ENCODE measurements at regions not wholly inside any gene's neighbourhood (a gene's known extent, or its start where the extent isn't known, plus 50 kb on each side); places are given as distances from the start of the nearest gene placed in this dataset.
"Not testable (repeated sequence)": the region's sequence is repeated elsewhere in the genome, so short reads cannot be mapped to it uniquely, and the experiment has no call there.

DNA sequence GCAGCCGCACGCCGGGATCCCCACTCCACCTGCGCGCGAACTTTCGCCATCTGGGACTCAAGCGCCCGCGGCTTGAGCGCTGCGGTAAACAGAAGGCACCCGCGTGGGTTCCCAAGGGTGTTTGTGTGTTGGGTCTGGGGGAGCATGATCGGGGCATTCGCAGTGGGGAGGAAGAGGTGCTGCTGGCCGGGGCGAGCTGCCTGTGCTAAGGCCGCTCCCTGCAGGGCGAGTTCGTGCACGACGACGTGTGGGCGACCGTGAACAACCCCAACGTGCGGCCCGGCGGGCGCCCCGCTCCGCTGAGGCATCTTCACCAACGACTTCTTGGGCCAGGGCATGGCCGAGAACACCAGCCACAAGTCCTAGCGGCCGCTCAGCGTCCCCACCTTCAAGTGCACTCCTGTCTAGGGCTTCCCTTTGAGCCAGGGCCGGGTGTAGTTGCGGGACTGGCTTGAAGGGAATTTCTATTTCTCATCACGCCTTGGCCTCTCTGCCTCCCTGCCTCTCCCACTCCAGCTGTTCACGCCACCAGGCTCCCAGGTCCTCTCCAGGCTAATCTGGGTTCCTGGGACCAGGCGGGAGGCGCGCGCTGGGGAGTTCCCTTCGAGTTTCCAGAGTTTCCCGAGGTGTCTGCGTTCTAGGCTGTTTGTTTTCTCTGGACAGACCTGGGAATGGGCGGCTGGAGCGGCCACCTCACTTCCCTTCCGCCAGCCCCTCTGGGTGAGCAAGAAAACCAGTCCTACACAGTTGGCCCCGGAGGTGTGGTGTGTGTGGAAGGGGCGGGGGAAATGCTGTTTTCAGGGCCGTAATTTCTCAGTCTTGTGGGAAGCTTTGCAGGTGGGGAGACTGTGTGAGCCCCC lies 417.8 kb upstream of the TMTC1 start:
- no peak for DNase-seq

DNA sequence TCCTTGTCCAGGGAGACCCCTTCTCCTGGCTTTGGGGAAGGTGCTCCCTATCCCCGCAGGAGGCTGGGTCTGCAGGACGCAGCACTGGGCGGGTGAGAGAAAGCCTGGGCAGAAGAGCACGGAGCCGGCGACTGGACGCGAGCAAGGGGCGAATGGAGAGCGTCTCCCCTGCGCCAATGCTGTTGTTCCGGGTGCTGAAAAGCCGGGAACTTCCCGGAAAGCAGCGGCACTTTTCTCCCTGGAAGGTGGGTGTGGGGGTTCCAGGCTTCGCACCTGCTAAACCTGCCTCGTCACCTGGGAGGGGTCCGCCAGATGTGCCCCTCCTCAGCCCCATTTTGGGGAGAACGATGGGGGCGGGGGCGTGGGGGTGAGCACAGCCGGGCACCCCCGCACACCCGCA lies 417.1 kb upstream of the TMTC1 start:
- DNase-seq: no peak

DNA sequence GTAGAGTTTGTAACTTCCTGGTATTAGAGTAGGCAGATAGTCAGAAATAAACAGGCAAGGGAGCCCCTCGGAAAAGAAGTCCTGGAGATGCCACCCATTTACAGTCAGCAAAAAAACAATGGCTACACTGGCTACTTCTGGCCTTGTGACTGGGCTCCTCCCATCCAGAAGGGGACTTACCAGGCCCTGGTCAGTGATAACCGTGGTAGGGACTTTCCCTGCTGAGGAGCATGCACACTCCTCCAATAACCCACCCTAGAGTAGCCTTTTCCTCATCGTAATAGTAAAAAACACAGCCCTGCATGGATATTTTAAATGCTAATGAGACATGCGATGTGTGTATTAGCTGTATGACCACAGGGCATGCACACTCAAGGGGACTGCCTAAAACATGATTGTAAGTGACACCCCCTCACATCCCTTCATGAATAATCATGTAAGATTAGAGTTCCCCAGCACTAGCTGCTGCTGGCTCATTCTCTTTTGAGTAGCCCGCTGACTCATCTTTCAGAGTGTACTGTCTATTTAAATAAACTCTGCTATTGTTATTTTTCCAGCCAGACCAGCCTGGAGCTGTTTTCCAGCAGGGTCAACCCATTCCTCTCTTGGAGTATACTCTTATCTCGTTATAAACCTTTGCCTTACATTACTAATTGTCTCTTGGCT lies 413.8 kb upstream of the TMTC1 start:
- no peak for DNase-seq

DNA sequence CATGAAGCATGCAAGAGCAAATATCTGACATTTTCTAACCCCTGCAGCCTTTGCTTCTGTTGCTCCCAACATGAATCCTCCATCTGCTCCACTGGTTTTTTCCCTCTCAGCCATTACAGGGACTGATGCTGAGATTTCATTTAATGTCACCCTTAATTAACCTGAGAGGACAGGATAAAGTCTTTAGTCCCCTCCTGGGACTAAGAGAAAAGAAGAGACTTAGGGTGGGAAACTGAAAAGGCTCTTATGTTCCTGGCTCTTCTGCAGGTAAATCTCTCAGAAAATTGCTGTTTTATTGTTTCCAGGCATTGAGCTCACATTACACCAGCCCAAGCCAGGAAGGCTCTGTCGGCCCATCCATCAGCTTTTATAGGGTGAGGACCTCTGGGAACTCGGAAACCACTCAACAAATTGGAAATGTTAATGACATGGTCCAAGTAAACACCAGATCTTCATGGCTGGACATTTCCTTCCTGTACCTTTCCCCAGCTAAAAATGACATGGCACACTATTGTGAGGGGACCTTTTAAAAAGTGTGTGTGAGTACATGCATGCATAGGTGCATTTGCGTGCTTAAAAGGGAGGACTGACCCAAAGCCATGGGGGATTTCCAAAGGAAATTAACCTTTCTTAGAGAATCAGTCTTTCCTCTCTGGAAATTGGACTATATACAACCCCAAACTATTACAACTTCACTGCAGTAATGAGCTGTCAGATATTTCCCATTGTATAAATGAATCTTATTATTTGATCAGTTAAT lies 408.1 kb upstream of the TMTC1 start:
- DNase-seq: no peak

DNA sequence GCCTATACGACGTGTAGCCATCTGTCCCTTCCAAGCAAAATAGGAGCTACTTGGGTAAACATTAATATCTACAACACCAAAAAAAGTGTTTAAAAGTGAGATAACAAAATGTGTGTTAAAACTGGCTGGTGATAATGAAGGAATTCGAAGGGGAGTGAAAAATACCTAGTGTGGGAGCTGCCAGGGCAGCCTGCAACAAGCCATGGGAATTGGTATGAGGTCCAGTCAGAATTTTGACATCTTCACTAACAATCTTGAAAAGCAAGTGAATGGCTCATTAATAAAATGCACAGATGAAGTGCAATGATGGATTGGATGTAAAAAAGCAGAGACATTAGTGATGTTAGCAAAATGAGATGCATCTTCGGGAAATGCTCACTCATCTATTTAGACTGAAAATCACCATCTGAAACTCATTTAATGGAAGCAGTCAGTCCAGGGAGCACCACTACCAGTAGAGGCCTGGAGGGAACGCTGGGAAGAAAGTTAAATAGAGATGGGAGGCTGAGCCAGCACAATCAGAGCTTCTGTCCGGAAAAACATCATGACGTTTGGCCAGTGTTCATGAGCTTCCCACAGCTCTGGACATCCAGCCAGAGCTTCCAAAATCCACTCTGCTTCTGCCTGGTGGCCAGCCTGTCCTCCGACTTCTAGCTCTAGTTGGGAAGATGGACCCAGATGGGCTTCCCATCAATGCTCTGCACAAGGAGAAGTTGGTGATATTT lies 405.0 kb upstream of the TMTC1 start:
- DNase-seq: no peak

DNA sequence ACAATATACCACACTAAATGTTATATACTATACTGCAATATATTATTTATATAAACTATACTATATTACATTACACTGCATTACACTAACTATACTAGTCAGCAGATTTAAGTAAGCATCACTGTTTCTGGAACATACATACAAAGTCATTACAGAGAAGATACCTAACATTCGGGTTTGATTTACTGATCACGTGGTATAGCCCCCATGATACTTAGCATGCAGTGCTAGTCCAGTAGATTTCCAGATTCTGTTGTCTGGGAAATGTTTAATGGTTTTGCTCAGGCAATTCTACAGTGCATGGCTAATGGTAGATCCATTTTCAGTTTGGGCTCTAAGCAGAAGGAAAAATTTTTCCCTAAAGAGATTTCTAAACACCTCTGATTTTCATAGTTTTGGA lies 403.7 kb upstream of the TMTC1 start:
- DNase-seq: no peak

DNA sequence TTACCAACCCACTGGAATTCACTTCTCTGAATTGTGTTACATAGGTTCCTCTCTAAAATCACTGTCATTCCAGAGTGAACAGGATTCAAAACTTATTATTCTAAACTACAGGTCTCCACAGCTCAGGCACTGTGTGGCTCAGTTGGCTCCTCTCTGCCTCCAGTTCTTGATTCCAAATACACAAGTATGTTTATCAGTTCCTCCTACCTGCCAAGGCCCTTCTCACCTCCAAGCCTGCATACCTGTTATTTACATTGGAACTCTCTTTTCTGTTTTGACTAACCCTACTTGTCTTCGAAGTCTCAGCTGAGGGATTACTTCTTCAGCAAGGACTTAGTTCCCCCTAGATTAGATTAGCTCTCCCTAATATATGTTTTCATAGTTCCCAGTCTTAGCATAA lies 397.6 kb upstream of the TMTC1 start:
- no peak for DNase-seq

DNA sequence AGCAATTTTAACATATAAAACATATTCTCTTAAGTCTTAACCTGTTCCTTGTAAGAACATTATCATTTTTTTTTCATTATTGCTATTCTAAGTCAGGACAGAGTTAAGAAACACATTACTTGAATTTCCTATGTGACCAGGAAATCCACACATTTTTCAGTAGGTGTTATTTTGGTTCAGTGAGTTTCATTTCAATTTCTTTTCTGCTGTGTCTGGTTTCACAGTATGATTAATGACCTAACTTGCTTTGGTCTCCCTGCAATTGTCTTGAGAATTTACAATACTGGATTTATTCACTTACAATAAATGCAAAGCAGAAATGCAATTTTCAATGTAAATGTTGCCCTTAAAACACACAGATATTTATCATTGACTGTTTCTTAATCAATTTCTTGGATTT lies 396.9 kb upstream of the TMTC1 start:
- DNase-seq: no peak

DNA sequence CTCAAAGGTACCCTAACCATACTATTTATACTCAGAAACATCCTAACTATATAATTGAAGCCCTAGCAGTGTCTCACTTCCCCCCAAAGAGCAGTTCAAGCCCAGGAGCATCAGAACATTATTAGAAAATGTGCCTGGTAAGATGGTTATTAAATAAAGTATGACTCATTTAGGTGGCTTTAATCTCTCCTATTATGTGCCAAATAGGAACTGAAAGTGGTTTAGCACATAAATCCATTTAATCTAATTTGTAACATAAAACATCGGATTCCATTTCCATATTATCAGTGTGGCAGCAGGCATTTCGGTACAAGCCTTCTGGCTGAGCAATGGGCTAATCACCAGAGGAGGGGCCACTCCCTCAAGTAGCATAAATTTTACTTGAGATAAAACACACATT lies 395.2 kb upstream of the TMTC1 start:
- DNase-seq: no peak

DNA sequence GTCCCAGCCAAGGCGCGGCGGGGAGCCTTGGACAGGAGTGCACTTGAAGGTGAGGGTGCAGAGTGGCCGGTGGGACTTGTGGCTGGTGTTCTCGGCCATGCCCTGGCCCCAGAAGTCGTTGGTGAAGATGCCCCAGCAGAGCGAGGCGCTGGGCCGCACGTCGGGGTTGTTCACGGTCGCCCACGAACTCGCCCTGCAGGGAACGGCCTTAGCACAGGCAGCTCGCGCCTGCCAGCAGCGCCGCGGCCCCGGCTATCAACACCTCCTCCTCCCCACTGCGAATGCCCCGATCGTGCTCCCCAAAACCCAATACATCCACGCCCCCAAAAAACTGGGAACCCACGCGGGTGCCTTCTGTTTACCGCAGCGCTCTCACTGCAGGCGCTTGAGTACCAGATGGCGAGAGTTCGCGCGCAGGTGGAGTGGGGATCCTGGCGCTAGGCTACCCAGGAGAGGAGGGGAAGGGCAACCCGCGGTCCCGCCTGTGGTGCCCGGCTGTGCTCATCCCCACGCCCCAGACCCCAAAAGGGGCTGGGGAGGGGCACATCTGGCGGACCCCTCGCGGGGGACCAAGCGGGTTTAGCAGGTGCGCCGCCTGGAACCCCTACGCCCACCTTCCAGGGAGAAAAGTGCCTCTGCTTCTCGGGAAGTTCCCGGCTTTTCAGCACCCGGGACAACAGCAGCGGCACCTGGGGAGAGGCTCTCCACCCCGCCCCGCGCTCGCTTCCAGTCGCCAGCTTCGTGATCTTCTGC lies 386.3 kb upstream of the TMTC1 start:
- no peak for DNase-seq

DNA sequence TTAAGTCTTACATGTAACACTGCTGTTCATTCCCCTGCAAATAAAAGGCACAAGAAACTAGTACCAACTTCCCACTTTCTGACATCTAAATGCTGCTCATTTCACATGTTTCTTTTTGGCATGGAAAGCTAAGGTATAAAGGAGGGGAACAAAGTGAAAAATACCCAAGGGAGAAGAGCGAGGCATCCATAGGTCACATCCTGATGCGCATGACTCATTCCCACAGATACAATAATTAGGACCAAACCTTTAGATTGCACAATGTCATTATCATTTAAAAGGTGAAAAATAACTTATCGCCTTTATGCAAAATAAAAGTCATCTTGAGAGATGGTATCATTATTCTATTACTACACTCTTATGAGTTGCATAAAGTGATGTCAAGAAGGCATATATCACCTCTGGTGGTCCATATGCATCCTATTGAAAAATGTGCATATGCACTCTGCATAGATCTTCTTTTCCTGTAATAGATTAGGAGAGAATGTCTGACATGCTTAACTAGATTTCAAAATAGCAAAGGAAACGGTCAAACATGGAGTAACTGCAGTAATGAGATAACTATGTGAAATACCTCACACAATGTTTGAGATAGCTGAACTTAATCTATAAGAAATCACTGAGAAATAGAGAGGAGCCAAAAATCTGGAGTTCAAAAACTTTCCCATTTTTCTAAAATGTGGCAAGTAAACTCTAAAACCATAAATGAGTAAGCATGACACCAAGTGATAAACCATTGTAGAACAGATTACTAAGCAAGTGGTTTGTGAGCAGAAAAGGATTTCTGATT lies 382.5 kb upstream of the TMTC1 start:
- no peak for DNase-seq

DNA sequence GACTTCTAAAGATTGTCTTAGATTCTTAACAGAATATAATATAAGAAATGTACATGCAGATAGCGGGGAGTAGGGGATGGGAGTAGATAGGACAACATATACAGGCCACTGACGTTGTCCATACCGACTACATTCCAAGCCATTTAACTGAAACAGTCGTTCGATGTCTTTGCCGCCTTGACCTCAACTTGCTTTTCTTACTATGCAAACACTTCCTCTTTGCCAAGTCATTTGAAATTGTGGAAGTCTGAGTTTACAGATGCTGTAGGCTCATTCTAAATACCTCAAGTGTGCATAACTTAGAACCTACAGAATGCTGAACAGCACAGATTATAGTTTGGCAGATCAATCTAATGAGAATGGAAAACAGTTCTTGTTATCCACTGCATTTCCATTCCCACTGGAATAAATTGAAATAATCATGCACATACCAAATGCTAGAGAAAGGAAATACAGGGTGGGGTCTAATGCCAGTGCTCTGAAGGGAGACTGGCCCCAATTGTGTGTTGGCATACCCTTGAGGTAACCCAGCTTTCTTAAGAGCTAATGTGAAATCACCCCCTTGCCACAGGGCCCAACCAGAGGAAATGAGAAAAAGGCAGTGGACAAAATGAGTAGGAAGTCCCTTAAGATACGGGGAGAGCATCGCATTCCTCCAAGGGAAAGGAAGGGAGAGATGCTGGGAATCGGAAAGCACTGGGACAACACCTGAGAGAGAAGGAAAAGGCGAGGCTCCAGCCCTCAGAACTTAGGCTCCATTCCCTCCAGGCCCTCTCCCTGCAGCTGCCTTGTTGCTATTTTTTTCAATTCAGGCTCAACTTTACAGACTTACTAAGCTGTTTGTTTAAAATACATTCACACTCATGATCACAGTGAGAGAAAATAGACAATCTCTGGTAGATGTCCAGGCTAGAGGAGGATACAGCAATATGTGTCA lies 380.9 kb upstream of the TMTC1 start:
- no peak for DNase-seq

DNA sequence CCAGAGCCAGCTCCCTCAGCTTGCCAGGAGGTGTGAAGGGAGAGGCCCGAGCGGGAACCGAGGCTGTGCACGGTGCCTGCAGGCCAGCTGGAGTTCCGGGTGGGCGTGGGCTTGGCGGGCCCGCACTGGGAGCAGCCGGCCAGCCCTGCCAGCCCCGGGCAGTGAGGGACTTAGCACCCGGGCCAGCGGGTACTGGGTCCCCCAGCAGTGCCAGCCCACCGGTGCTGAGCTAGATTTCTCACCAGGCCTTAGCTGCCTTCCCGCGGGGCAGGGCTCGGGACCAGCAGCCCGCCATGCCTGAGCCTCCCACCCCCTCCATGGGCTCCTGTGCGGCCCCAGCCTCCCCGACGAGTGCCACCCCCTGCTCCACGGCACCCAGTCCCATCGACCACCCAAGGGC lies 373.1 kb upstream of the TMTC1 start:
- DNase-seq: not testable (repeated sequence)

DNA sequence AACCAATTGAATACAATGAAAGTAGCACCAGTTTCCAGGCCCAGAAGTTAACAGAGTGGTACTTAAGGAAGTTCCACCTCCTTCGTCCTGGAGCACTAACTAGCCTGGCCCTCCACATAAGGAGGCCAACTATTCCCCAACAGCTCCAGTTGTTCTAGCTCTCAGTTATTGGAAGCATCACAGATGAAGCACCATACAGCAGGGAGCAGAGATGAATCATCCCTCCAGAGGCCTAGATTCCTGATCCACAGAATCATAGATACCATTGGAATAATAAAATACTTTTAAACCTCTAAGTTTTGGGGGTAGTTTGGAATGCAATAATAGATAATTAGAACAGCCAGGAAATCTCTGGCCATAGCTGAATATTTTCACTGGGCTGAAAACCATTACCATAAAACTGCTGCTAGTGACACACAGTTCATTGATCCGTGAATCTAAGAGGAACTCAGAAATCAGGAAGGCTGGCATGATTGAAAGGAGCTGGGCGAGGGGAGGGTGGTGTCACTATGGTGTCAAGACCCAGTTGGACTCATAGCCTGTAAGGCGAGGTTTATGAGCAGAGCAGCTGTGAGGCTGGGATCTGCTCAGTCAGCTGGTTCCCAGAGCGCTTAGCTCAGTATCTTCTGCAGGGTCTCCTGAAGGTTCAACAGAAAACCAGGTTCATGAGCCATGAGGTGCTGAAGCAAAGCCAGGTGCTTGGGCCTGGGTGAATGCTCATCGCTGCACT lies 371.4 kb upstream of the TMTC1 start:
- no peak for DNase-seq

DNA sequence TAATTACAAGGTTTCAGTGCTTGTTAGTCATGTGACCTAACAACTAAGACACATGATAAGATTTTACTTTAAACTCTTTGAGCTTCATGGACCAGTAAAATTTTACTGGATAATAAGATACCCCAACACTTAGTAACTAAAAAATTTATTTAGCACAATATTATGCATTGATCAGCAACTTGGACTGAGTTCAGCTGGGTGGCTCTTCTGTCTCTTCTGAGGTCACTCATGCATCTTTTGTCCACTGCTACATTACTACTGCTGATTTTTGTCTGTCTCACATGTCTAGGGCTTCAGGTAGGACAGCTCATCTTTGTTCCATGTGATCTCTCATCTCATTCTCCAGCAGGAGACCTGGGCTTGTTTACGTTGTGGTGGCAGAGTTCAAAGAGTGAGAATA lies 370.2 kb upstream of the TMTC1 start:
- no peak for DNase-seq

DNA sequence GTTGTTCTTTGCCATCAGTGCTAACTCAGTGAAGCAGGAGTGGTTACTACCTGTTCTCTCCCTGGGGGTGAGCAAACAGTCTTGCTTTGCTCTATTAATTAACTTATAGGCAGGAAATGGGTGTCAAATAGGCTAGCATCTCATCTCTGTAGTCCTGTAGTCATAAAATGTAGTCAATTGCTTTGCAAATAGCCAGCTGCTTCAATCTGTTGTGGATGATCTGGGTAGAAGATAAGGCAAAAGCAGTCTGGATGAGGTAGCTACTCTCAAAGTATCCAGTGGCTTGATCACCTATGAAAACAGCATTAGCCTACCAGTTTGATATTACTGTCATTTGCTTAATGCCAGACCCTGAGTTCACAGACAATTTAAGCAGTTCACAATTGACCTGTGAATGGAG lies 369.0 kb upstream of the TMTC1 start:
- no peak for DNase-seq

DNA sequence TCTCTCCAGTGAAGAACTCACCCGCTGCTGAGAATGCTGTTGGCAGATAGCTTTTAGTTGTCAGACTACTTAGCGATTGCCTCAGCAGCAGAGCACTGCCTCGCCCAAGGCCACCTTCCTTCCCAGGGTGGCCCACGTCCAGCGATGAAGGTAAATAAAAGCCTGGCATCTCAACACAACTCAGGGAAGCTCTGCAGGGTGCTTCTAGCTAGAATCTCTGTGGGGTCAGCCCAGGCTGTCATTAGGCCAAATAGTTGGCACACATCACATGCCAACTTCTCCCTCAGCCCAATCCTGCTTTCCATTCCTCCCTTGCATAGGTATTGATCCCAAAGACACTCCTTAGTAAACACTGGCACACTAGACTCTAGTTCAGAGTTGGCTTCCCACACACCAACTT lies 368.1 kb upstream of the TMTC1 start:
- no peak for DNase-seq

DNA sequence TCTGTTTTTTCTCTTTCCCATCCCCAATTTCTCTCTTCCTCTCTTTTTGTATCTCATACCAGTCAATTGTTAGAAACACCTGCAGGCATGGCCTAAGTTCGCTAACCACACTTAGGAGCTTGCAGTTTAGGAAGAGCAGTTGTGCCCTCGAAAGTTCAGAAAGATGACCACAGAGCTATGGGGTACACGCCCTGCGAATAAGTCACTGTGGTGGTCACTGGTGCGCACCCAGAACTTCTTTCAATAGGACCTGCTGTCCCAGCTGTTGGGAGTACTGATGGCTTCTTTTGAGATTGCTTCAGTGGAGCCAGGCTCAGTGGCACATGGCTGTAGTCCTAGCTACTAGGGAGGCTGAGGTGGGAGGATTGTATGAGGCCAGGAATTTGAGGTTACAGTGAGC lies 362.8 kb upstream of the TMTC1 start:
- no peak for DNase-seq

DNA sequence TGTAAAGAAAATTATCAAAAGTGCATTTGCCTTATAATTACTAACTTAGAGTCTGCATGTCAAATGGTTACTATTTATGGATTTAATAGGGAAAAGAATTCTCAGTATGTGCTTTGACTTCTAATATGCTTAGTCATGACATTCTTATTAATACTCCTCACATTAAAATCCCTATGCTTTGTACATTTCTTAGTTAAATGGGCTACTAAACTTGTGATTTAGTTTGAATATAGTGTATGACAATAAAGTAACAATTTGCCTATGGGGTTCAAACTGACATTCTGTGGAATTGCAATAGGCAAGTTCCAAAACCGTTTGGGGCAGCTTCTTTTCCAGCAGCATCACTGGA lies 361.9 kb upstream of the TMTC1 start:
- no peak for DNase-seq

Data from NCI-H1694 (cell line).